Neural cell (in vitro differentiated cells): ENCODE measurements at regions not wholly inside any gene's neighbourhood (a gene's known extent, or its start where the extent isn't known, plus 50 kb on each side); places are given as distances from the start of the nearest gene placed in this dataset.

Experiments
- CTCF ChIP-seq: fragments of 450-650 bp; IDR thresholded peaks from 2 replicates; pipeline ENCODE4 v1.5.1; 2014; ENCODE audit warnings: antibody characterized with exemption, mild to moderate bottlenecking, moderate library complexity; ENCODE audit not compliant: poor library complexity, severe bottlenecking
- EP300 ChIP-seq: fragments of 450-650 bp; conservative IDR thresholded peaks from 2 replicates; pipeline ENCODE4 v1.6.1; 2014; ENCODE audit warnings: antibody characterized with exemption, mild to moderate bottlenecking, moderate library complexity; ENCODE audit not compliant: poor library complexity, severe bottlenecking
- EZH2 ChIP-seq: fragments of 200-600, 300-800 bp; shearing (Covaris generic), sonication (generic); IDR thresholded peaks from 2 replicates; pipeline ENCODE4 v1.6.1; 2014; ENCODE audit warnings: antibody characterized with exemption, low read length, borderline replicate concordance, mild to moderate bottlenecking; ENCODE audit not compliant: insufficient read depth, poor library complexity, severe bottlenecking
- MXI1 ChIP-seq: fragments of 450-650 bp; conservative IDR thresholded peaks from 2 replicates; pipeline ENCODE4 v1.6.1; 2014; ENCODE audit warnings: antibody characterized with exemption, mild to moderate bottlenecking; ENCODE audit not compliant: poor library complexity, severe bottlenecking
- POLR2AphosphoS5 ChIP-seq: IDR thresholded peaks from 2 replicates; pipeline ENCODE4 v1.6.1; 2012
- RAD21 ChIP-seq: fragments of 450-650 bp; conservative IDR thresholded peaks from 2 replicates; pipeline ENCODE4 v1.6.1; 2014; ENCODE audit warnings: antibody characterized with exemption, mild to moderate bottlenecking, moderate library complexity
- REST ChIP-seq: IDR thresholded peaks from 2 replicates; pipeline ENCODE4 v1.6.1; 2012; ENCODE audit warnings: borderline replicate concordance
- SMC3 ChIP-seq: fragments of 450-650 bp; conservative IDR thresholded peaks from 2 replicates; pipeline ENCODE4 v1.6.1; 2014; ENCODE audit warnings: antibody characterized with exemption, mild to moderate bottlenecking, moderate library complexity; ENCODE audit not compliant: poor library complexity
- TAF1 ChIP-seq: IDR thresholded peaks from 2 replicates; pipeline ENCODE4 v1.6.1; 2012; ENCODE audit warnings: low read depth

GRCh38 chr2:5437375-5437774 lies 254.8 kb upstream of the SOX11 start:
- TF ChIP-seq CTCF (no peak), POLR2AphosphoS5 (no peak), REST (no peak), EZH2 (no peak), MXI1 (no peak), RAD21 (no peak), EP300 (peak; percentile 48), TAF1 (no peak), SMC3 (no peak)
